GM19324 (cell line): ENCODE measurements at regions not wholly inside any gene's neighbourhood (a gene's known extent, or its start where the extent isn't known, plus 50 kb on each side); places are given as distances from the start of the nearest gene placed in this dataset.

Experiments
- ATAC-seq: cut with Tn5 transposase; IDR thresholded peaks from one replicate; pipeline ENCODE4 v1.9.1; 2021; ENCODE audit warnings: mild to moderate bottlenecking, moderate library complexity; ENCODE audit not compliant: unreplicated experiment, low FRiP score

- ATAC-seq: no peak
Observed at GRCh38 chr3:81439108-81439507, 322.3 kb downstream of the GBE1 start.

DNA sequence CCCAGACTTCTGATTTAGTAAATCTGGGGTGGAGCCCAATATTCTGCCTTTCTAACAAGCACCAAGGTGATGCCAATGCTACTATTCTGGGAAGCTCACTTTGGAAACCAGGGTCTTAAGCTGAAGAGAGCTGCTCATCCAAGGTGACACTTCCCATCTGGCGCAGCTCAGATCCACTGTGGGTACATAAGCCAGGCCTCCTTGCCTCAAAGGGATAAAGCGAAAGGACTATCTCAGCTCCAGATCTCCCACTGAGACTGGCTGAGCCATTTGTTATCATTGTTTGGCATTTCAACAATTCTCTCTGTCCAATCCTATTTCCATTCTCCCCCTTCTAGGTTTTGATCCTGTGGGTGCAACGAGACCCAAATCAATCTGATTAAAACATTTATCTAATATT lies 323.8 kb downstream of the GBE1 start:
- ATAC-seq: no peak

- ATAC-seq: no peak
Observed at GRCh38 chr3:81436182-81436581, 325.3 kb downstream of the GBE1 start.

GRCh38 chr3:81435050-81435449 lies 326.4 kb downstream of the GBE1 start:
- no peak for ATAC-seq

DNA sequence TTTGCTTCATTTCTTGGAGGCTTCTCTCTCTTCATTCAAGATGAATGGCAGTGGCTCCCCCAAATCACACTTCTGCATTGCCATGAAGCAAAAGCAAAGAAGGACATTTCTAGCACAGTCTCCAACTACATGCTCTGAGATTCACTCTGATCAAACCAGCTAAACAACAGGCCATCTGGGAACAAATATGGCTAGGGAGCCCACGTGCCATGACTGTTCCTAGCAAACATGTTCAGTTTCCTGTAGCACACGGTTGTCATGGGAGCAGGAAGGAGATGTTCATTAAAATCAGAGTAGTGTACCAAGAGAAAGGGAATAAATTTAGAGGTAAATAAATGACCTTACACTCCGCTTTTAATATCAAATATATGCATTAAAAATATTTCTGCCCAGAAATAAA lies 327.3 kb downstream of the GBE1 start:
- ATAC-seq: no peak

GRCh38 chr3:81433675-81434074 lies 327.8 kb downstream of the GBE1 start:
- no peak for ATAC-seq

GRCh38 chr3:81432456-81432855 lies 329.0 kb downstream of the GBE1 start:
- no peak for ATAC-seq

DNA sequence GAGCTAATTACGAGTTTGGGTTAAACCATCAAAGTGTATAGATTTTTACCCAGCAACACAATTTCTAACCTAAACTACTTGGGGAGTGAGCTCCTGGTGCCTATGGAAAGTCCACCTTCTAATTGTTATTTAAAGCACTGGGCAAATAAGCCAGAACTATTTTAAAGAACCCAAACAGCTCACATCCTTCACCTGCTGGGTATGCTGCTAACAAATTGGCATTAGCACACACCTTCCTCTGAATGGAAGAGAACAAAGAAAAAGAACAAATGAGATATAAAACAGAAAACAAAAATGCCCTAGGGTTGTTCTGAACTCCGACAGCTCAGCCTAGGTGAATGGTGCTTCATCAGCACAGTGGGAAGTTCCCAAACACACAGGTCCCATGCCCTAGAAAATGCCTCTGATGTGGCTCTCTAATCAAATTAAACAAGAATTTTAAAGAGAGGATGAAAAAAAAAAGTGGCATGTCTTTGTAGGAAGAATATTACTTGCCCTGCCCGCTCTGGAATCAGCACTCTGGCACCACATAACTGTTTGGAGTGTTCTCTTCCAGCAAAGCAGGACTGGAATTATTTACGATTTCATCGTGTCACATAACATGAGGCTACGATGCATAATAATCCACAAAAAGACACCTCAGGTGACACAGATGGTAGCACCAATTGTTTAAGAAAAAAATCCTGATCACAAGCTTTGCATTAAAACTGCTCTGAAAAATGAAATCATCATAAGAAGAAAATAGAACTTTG lies 334.4 kb downstream of the GBE1 start:
- ATAC-seq: no peak

DNA sequence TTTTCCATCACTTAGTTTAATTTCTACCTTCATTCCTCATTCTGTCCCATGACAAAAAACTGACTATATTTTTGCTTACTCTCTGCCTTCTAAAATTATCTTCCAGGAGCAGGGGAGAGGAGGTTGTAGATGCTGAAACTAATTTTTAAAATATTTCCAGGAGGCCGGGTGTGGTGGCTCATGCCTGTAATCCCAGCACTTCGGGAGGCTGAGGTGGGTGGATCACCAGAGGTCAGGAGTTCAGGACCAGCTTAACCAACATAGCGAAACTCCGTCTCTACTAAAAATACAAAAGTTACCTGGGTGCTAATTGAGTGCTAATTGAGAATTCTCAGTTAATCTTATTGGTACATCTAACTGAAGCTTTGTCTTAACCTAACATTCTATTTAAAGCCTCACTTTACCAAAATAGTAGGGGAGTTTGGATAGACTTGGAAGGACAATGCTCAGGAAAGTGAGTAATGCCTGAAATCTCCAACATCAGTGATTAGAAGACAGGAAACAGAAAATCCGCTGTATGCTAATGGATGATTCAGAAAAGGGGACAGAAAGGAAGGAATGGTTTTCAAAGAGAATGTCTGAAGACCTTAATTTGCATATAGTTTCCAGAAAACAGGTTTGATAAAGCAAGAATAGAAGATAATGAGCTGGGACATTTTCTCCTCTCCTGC lies 336.1 kb downstream of the GBE1 start:
- ATAC-seq: no peak

DNA sequence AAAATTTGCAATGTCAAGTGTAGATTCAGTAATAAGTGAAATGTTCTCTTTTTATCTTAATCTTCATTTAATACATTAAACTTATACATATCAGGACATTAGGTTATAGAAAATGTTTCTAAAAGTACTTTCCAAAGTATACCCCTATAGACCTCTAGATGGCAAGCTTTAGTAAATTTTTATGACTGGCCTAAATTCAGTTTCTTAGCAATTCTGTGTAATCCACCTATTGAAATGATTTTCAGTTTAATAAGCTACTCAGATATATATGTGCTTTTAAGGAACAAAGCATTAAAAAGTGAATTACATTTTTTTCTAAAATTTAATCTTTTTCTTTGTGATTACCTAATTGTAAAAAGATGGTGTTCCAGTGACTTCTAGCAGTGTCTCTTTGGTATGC lies 342.2 kb downstream of the GBE1 start:
- ATAC-seq: no peak

DNA sequence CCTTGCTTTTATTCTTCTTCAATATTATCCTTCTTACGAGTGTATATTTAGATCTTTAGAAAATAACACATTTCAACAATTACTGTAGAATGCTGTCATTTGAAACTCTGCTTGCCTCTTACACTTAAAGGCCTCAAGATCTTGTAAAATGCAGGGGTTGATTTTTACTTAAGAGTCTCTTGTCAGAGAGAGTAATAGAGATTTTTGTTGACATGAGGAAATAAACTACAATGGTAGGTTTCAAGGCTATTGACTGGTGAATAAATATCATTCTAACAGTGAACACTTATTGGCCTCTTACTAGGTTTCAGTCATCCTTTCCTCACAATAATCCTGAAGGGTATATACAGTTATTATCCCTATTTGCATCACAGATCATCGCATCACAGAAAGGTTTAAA lies 344.6 kb downstream of the GBE1 start:
- ATAC-seq: no peak

DNA sequence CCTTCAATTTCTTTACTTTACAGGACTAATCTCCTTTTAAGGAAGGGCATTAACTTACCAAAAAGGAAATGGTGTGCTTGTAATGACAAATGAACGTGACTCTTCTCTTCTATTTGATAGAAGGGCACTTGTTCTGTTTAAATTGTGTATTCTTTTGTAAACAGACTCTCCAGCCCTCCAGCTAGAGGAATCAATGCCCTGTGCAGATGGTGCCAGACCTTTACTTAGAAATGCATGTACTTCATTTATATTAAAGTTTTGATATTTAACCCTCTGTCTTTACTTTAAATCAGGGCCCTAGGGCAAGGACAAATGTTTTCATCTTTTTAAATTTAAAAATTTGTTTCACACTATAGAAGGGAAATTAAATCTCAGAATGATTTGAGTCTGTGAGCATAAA lies 355.1 kb downstream of the GBE1 start:
- no peak for ATAC-seq

GRCh38 chr3:81395739-81396513 lies 365.5 kb downstream of the GBE1 start:
- ATAC-seq: peak; percentile 60

GRCh38 chr3:81394651-81395524 lies 366.6 kb downstream of the GBE1 start:
- no peak for ATAC-seq

- ATAC-seq: no peak
Observed at GRCh38 chr3:81393251-81393650, 368.2 kb downstream of the GBE1 start.

GRCh38 chr3:81390796-81391195 lies 370.6 kb downstream of the GBE1 start:
- no peak for ATAC-seq

DNA sequence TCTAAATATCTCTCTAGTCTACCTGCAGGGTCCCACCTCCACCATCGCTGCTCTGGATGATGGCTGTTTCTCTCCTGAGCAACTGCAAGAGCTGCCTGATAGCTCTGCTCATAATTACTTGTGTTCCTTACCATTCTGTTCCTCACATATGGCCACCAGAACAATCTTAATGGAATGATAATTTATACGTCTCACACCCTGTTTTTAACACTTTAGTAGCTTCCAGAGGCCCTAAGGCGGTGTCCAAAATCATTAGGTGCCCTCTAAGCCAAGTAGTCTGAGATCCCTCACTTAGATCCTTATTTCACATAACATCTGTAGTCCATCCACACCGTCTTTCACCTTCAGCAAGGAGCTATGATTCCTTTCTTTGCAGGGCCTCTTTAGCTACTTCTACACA lies 373.3 kb downstream of the GBE1 start:
- ATAC-seq: no peak

GRCh38 chr3:81382470-81382869 lies 379.0 kb downstream of the GBE1 start:
- no peak for ATAC-seq

- no peak for ATAC-seq
Observed at GRCh38 chr3:81380234-81380633, 381.2 kb downstream of the GBE1 start.

- no peak for ATAC-seq
Observed at GRCh38 chr3:81378552-81379293, 382.7 kb downstream of the GBE1 start.
